Stimulated activated CD8-positive, alpha-beta memory T cell treated with anti-CD3 and anti-CD28 coated beads, Interleukin-15, amount 100 ng/mL, for 48 hours (primary cell): ENCODE measurements at regions not wholly inside any gene's neighbourhood (a gene's known extent, or its start where the extent isn't known, plus 50 kb on each side); places are given as distances from the start of the nearest gene placed in this dataset.
"Not testable (repeated sequence)": the region's sequence is repeated elsewhere in the genome, so short reads cannot be mapped to it uniquely, and the experiment has no call there.

Source experiments
- DNase-seq, 2 donors: peaks; one replicate each; pipeline ENCODE4 v3.0.0-alpha.2; 2020; ENCODE audit warnings: low read depth in 2 of 2

DNA sequence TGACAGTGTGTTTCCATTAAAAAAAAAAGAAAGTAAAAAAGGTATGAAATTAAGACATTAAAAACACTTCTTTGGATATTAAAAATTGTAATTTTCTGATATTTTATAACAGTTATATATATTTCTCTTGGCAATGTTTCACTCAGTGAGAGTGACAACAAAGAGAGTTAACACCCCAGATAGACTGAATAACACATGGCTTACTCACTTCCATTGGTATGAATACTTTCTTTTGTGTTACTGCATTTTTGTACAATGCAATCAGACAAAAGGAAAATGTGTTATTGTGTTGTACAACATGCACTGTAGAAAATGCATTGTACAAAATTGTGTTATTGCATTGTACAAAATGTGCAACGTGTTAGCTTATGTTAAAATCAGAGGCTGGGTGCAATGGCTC, 676.6 kb upstream of the AMELY start:
- not testable (repeated sequence) for DNase-seq

DNA sequence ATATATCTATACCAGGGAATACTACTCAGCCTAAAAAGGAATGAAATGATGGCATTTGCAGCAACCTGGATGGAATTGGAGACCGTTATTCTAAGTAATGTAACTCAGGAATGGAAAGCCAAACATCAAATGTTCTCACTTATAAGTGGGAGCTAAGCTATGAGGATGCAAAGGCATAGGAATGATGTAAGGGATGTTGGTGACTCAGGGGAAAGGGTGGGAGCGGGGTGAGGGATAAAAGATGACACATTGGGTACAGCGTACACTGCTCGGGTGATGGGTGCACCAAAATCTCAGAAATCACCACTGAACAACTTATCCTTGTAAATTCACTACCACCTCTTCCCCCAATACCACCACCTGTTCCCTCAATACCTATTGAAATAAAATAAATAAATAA, 651.0 kb upstream of the AMELY start:
- DNase-seq, result no peak

DNA sequence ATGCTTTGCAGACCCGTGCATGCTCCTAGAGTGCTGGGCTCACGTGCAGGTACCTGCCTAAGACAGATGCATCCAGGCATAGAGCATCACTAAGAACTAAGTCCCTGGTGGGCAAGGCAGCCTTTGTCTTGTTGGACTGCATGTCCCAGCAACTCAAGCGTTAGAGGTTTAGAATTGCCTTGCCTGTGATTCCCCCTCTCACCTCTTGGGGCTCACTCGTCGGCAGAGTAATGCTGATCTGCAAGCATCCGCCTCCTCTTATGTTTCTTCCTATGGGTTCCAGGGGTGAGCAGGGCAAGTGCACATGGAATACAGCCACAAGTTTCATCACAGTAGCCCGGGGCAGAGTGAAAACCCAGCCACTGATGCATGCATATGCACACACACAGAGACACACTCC, 646.1 kb upstream of the AMELY start:
- DNase-seq, result no peak

GRCh38 chrY:7555006-7555405, 643.5 kb upstream of the AMELY start:
- no peak for DNase-seq

DNA sequence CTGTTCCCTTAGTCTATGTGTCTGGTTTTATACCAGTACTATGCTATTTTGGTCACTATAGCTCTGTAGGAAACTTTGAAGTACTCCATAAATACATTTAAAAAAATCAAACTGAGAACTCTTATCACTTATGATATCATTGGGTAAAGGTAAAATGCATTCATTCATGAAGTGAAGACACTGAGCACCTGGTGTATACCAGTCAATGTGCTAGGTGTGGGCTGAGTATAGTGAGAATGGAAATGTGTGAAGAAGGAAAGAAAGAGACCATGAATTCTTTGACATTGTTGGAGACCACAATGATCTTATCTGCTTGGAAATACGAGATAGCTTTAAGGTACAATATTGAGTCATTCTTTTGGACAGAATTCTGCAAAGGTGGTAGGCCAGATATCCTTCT, 633.5 kb upstream of the AMELY start:
- no peak for DNase-seq

DNA sequence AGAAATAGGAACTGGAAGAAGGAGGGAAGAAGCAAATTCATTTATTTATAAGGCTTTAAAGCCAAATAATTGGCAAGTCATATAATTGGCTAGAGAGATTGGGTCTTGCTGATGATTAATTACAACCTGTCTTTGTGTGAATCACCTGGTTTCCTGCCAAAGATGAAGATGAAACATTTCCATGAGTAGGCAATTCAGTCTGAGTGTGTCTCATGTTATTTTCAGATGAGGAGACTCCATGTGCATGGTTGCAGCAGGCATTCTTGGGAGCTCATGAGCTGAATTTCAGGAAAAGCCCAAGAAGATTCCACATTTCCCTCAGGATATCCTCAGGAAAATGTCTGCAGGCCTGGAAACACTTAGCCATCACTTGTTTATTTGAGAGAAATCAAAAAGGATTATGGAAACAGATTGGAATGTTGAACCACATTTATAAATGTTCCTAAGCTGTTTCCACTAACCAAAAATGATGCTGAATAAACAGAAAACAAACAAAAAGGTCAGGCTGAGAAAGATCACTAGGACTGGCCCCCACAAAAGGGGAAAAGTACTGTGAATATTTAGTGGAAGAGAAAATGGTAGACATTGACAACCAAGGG, 632.7 kb upstream of the AMELY start:
- no peak for DNase-seq

GRCh38 chrY:7543506-7543905, 632.0 kb upstream of the AMELY start:
- no peak for DNase-seq

DNA sequence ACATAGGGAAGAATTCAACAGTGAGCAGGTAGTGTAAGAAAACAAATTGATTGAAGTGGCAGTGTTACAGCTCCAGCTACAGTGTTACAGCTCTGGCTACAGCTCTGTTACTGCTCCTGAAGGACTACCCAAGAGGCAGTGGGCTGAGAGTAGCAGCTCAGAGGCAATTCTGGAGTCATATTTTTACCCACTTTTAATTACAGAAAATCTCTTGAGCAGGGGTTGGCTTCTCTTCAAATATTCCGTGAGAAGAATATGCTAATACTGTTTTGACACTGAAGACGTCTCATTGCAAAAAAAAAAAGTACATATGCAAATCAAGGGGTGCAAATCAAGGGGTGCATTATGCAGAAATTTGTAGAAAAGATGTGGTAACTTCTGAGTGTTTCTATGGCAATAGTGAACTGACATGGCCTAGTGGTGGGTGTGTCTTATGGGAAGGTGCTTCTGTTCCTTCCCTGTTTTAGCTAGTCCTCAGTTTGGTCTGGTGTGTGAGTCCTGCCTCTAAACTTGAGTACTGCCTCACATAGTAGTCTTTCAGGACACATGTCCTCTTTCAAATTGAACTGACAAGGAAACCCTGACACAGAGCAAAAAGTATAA, 630.8 kb upstream of the AMELY start:
- no peak for DNase-seq

- no peak for DNase-seq
Observed at GRCh38 chrY:7529396-7529795, 617.8 kb upstream of the AMELY start.

- not testable (repeated sequence) for DNase-seq
Observed at GRCh38 chrY:7527568-7527967, 616.0 kb upstream of the AMELY start.

GRCh38 chrY:7518387-7518786, 606.8 kb upstream of the AMELY start:
- no peak for DNase-seq

GRCh38 chrY:7516268-7516667, 604.7 kb upstream of the AMELY start:
- no peak for DNase-seq

- no peak for DNase-seq
Observed at GRCh38 chrY:7515812-7516211, 604.3 kb upstream of the AMELY start.

DNA sequence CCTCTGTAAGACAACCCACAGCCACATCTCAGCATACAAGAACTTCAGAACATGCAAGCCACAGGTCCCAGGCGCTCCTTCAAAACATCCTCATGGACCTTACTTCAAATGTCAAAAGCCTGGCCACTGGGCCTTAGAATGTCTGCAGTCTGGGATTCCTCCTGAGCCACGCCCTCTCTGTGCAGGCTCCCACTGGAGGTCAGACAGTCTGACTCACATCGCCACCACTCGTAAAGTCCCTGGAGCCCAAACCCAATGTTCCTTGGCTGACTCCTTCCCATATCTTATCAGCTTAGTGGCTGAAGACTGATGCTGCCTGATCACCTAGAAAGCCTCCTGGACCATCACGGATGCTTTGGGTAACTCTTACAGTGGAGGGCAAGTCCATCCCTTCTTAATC, 591.3 kb upstream of the AMELY start:
- DNase-seq, result no peak

DNA sequence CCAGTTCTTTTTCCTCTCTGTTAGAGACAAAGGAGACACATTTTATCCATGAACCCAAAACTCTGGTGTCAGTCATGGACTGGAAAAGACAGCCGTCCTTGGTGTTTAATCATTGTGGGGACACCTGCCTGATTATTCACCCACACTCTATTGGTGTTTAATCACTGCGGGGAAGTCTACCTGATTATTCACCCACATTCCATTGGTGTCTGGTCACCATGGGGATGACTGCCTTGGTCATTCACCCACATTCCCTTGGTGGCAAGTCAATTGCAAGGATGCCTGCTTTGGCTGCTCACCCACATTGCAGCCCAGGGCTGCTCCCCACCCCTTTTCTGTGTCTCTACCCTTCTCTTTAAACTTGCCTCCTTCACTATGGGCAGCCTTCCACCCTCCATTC, 589.7 kb upstream of the AMELY start:
- DNase-seq, result no peak

DNA sequence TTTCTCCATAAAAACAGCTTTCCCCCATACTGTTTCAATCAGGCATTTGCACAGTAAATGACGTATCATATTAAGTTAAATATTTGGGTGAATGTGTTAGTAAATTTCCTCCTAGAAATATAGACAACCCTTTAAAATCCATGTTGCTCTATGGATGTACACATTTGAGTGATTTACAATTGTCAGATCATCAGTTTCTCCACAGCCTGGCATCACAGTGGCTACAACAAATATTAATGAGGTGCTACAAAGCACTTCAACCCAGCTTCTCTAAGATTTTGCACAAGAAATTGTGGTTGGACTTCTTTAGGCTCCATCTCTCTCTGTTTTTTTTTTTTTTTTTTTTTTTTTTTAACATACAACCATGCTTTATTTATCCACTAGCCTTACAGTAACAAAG, 584.4 kb upstream of the AMELY start:
- DNase-seq, result no peak

GRCh38 chrY:7484455-7485285, 573.1 kb upstream of the AMELY start:
- not testable (repeated sequence) for DNase-seq

DNA sequence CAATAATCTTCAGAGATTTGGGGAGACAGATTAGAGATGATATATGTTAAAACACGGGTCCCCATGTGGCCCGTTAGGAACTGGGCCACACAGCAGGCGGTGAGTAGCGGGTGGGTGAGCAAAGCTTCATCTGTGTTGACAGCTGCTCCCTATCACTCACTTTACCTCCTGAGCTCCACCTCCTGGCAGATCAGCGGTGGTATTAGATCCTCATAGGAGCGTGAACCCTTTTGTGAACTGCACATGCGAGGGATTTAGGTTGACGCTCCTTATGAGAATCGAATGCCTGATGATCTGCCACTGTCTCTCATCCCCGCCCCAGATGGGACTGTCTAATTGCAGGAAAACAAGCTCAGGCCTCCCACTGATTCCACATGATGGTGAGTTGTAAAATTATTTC, 560.4 kb upstream of the AMELY start:
- no peak for DNase-seq

- DNase-seq, result no peak
Observed at GRCh38 chrY:7470037-7470436, 558.5 kb upstream of the AMELY start.

DNA sequence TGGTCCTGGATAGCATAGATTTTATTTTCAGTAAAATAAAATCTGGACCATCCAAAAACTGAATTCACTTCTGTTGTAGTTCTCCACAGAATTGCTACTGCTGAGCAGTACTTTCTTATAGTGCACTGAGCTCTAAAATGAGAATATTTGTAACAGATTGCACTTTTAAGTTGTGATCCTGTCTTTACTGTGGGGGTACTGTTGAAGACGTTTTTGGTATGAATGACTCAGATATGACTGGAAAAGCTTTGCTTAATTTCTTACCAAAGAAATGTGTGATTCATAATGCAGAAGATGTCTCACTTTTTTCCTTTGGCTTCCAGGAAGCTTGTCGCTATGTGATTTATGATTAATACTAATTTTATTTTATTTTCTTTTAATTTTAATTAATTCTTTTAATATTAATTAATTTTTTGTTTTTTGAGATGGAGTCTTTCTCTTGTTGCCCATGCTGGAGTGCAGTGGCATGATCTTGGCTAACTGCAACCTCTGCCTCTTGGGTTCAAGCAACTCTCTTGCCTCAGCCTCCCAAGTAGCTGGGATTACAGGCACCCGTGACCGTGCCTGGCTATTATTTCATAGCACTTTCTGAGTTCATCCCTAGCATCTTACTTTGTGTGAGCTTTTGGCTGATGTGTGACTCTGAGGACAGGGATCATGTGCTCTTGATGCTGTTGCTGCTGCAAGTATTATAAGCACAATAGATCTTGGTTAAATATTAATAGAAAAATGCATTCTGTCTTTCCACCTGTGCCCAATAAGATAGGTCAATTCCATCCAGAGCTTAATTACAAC, 557.6 kb upstream of the AMELY start:
- no peak for DNase-seq

GRCh38 chrY:7467796-7468520, 556.4 kb upstream of the AMELY start:
- no peak for DNase-seq

DNA sequence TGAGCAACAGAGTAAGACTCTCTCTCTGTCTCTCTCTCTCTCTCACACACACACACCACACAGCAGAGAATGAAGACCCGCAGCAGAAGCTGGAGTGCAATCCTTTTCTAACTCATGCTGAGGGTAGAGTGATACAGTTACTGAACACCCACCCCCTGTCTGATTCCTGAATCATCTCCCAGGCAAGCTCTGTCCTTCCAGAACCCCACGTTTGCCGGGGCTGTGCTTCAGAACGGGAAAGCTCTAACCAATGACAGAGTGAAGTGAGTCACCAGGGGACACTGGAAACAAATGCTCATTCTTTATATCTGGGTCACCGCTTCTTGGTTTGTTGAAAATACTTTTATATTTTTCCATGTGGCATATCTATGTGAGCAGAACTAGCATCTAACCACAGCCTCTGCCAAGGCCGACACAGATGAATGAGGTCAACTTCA, 553.7 kb upstream of the AMELY start:
- peak in 1 of 2 donors; percentile 28 for DNase-seq
